Posterior vena cava (tissue), 2 donors: ENCODE measurements at regions not wholly inside any gene's neighbourhood (a gene's known extent, or its start where the extent isn't known, plus 50 kb on each side); places are given as distances from the start of the nearest gene placed in this dataset.

Experiments
- DNase-seq: peaks from one replicate; pipeline ENCODE4 v3.0.0-alpha.2; 2020; ENCODE audit warnings: low spot score
- intact Hi-C, 2 donors: fragments of 100-400 bp; cut with DNase I; formaldehyde crosslinking; loops; one replicate each; pipeline versions ENCODE4 v1.14.1 to v1.14.2; 2022 to 2023
- donor health status: DM: yes; HTN: yes; CAD: no.
- donor health status: DM: yes; HTN: yes; CAD: no.

- no peak for DNase-seq
- intact Hi-C loops = no loop called here
Measured at GRCh38 chr5:23025629-23026233, 172.6 kb upstream of the CDH12 start.

DNA sequence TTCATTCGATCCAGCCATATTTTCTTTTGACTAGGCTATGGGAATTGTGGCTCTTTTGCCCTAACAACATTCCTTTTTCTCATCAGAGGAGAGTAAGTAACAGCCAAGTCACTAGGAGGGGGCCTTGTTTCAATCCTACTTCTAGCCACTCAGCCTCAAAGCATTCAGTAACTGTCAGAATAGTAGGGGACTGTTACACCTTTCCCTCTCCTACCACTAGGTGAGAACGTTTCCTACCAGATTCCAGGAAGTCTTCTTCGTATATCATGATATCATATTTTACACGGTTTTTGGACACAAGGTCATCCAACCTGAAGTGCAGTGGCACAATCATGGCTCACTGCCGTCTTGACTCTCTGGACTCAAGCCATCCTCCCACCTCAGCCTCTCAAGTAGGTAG lies 171.3 kb upstream of the CDH12 start:
- no peak for DNase-seq
- intact Hi-C loops = no loop called here

DNA sequence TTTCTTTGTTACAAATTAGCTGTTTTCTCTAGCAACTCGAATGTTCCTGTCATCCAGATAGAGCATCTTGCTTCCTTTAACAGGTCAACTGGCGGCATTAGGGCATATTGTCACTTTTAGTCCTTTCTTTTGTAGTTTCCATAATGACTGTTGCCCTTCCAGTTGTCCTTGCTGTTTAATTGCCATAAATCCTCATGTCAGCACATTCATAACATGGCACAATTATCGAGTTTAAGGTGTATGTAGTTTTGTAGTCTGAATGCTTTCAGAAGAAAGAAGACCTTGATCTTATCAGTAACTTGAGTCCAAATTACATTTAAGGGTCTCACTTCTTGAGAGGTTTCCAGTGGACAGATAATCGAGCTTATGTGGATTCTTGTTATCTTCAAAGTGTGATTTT lies 161.7 kb upstream of the CDH12 start:
- intact Hi-C loops = no loop called here
- no peak for DNase-seq

DNA sequence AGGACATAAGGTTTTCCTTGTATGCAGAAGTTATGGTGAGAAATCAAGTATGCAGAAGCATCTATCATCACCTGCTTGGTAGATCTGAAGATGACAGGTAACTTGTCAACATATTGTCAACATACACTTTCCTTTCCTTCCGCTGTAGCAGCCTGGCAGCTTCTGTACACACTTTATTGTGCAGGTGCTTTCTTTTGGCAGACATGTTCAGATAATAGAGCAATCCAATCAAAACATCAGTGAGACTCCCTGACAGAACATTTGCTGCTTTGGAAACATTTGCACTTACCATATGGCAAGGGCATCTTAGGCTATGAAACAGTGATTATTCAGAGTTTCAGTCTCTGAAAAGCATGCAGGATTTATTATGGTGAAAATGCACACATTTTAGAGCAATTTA lies 161.1 kb upstream of the CDH12 start:
- DNase-seq = no peak
- intact Hi-C loops = no loop called here

GRCh38 chr5:23013395-23013998 lies 160.4 kb upstream of the CDH12 start:
- no peak for DNase-seq
- intact Hi-C loops = no loop called here

GRCh38 chr5:23012842-23013241 lies 159.7 kb upstream of the CDH12 start:
- intact Hi-C loops = no loop called here

DNA sequence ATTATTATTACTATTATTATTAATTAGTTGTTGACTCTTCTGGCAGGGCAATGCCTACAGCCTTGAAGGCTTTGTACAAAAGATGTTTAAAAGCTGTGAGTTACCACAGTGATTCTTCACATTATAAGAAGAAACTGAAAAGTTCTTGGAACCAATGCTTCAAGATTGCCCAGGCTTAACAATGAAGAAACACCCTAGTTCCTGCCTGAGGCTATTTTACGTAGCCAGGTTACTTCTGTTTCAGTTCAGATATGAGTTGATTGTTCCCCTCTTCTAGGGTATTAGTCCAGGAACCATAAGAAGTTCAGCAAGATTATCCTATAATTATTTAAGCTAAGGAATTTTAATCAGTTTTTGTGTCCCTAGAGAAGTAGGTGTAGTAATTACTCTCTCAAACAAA lies 154.6 kb upstream of the CDH12 start:
- no peak for DNase-seq
- intact Hi-C loops = no loop called here

More at GRCh38 chr5:23012842-23013241, 159.7 kb upstream of the CDH12 start:
- DNase-seq = no peak

DNA sequence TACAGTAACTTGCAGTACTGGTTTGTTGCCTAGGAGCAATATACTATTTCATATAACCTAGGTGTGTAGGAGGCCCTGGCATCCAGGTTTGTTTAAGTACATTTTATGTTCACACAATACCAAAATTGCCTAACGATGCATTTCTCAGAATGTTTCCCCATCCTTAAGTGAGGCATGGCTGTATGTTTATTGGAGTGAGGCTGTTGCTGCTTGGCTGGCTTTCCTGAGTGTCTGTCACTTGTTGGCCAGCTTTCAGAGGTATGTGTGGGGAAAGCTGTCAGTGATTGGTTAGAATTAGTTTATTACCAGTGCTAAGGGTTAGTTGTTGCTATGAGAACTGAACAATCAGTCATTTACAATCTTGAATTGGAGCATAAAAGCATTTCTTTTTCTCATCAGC lies 154.1 kb upstream of the CDH12 start:
- DNase-seq = no peak
- intact Hi-C loops = no loop called here

- no peak for DNase-seq
- intact Hi-C loops = no loop called here
Measured at GRCh38 chr5:23001120-23001519, 148.0 kb upstream of the CDH12 start.

DNA sequence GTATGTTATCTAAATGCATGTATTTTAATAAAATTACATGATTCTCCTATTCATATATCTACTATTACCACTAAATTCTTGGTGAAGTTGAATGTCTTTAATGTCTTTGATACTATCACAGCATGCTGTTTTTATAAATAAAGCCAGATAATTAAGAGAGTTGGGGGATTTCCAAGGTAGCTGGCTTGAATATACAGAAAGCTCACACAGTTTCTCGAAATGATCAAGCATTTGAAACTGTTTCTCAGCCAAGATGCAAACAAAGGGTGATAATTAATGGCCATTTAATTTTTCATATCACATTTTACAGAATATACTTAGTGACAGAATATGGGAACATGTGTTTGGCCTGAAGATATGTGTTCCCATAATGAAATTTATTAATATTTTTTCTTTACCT lies 145.6 kb upstream of the CDH12 start:
- no peak for DNase-seq
- intact Hi-C loops = no loop called here

- intact Hi-C loops = no loop called here
- DNase-seq = no peak
Measured at GRCh38 chr5:22998362-22998761, 145.2 kb upstream of the CDH12 start.

- intact Hi-C loops = no loop called here
- no peak for DNase-seq
Measured at GRCh38 chr5:22988937-22989336, 135.8 kb upstream of the CDH12 start.

GRCh38 chr5:22986281-22986680 lies 133.1 kb upstream of the CDH12 start:
- DNase-seq = no peak
- intact Hi-C loops = no loop called here

- no peak for DNase-seq
Measured at GRCh38 chr5:22985446-22985845, 132.3 kb upstream of the CDH12 start.

DNA sequence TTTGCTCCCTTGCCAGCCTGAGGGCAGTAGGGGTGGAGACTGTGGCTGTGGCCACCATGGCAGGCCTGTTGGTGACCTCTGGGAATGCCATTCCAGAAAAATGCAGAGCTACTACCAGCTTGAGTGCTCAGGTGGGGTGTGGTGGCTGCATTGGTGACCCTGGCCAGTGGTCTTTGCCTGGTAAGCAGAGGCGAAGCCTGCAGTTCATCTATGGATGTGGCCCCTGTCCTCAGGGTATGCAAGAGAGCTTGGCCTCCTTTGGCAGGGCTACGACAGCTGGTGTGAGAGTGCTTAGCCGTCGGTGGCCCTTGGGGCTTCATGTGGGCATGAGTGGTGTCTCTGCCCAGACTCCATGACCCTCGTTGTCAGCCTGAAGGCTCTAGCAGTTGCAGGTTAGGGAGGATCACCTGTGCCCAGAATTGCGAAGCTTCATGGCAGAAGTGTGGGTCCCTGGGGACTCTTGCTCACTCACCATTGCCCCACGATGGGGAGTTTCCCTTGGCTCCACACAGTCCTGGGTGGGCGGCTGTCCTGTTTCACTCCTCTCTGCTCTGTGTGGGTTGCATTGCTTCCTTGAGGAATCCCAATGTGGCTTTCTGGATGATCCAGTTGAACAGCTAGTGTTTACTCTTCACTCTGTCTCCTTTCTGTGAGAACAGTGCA lies 117.9 kb upstream of the CDH12 start:
- intact Hi-C loops = no loop called here

More at GRCh38 chr5:22985446-22985845, 132.3 kb upstream of the CDH12 start:
- intact Hi-C loops = no loop called here

DNA sequence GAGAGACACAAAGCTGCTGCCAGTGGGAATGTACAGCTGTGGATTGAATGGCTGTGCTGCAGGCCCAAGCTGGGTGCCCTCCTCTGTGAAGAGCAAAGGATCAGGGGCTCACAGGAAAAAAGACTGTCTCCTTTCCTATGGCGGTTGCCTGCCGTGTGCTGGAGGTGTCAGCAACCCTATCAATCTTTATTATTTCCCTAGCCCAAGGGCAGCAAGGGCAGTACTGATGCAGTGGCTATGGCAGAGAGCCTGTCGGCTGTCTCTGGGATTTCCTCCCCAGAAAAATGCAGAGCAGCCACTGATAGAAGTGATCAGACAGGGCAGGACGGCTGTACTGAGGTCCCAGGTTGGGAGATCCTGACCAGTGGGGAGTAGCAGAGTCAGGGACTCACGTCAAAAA lies 117.3 kb upstream of the CDH12 start:
- intact Hi-C loops = no loop called here

More for the DNA sequence above, 117.9 kb upstream of the CDH12 start:
- no peak for DNase-seq

DNA sequence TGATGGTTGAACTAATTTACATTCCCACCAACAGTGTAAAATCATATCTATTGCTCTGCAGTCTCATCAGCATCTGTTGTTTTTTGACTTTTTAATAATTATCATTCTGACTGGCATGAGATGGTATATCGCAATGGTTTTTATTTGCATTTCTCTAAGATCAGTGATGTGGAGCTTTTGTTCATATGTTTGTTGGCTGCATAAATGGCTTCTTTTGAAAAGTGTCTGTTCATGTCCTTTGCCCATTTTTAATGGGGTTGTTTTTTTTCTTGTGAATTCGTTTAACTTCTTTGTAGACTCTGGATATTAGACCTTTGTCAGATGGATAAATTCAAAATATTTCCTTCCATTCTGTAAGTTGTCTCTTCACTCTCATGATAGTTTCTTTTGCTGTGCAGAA lies 115.2 kb upstream of the CDH12 start:
- DNase-seq = no peak
- intact Hi-C loops = no loop called here

More for the DNA sequence above, 117.3 kb upstream of the CDH12 start:
- DNase-seq = no peak

- DNase-seq = no peak
- intact Hi-C loops = no loop called here
Measured at GRCh38 chr5:22965960-22966359, 112.8 kb upstream of the CDH12 start.

DNA sequence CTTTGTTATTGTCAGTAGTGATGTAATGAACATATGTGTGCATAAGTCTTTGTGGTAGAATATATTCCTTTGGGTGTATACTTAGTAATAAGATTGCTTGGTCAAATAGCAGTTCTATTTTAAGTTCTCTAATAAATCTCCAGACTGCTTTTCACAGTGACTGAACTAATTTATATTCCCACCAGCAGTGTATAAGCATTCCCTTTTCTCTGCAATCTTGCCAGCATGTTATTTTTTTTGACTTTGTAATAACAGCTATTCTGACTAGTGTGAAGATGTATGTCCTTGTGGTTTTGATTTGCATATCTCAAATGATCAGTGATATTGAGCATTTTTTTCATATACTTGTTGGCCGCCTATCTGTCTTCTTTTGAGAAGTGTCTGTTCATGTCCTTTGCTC lies 111.5 kb upstream of the CDH12 start:
- intact Hi-C loops = no loop called here

GRCh38 chr5:22958462-22959262 lies 105.5 kb upstream of the CDH12 start:
- intact Hi-C loops = no loop called here
- DNase-seq = no peak

More for the DNA sequence above, 111.5 kb upstream of the CDH12 start:
- DNase-seq = no peak
